ENCODE measurements at regions not wholly inside any gene's neighbourhood (a gene's known extent, or its start where the extent isn't known, plus 50 kb on each side); places are given as distances from the start of the nearest gene placed in this dataset.

- TF ChIP-seq POLR2A (IDR thresholded peaks at IDR 0.05): no peak
- no peak for TF ChIP-seq CTCF (IDR thresholded peaks at IDR 0.05)
Measured at GRCh38 chr10:33803248-33803647, 468.8 kb upstream of the NRP1 start.

Measured in uterus (tissue), 2 donors.